ENCODE measurements at regions not wholly inside any gene's neighbourhood (a gene's known extent, or its start where the extent isn't known, plus 50 kb on each side); places are given as distances from the start of the nearest gene placed in this dataset.
"Not testable (repeated sequence)": the region's sequence is repeated elsewhere in the genome, so short reads cannot be mapped to it uniquely, and the experiment has no call there.

DNA sequence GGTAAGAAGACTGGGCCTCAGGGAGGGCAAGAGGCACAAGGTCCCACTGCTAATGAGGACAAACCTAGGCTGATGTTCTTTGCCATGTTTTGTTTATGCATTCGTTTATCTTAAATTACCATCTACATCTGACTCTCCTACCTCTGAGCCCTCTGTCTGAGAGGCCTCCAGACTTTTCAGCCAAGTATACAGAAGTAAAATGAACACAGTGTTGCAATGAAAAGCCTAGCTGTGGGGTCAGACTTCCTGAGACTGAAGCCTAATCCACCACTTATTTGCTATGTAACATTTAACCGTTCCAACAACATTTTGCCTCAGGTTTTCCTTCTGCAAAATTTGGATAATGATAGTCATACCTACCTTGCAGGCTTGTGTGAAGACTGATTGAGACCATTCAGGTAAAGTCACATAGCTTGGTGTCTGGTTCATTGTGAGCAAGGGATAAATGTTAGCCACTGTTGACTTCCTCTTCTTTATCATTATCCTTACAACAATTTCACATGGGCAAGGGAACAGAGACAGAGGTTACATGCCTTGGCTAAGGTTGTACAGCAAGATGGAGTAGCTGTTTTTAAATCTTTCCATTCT lies 374.9 kb upstream of the CLINT1 start:
- Histone ChIP-seq H3K9me3 (ENCODE audit: control insufficient read depth, insufficient read depth, low read depth, low read length) (no peaks in the 10 kb centered on the region), H3K4me1 (ENCODE audit: control insufficient read depth, extremely low read depth, insufficient read depth, low read length) (no peaks in the 10 kb centered on the region), H3K79me2 (ENCODE audit: control insufficient read depth, insufficient read depth, low read length) (no peaks in the 10 kb centered on the region), H3K36me3 (ENCODE audit: control insufficient read depth, insufficient read depth, low read length) (no peaks in the 10 kb centered on the region), H3K27me3 (ENCODE audit: control insufficient read depth, insufficient read depth, low read length) (no peaks in the 10 kb centered on the region), H2AFZ (ENCODE audit: low read length) (no peak overlapping the region), H4K20me1 (ENCODE audit: control insufficient read depth, extremely low read depth, insufficient read depth, low read length) (no peaks in the 10 kb centered on the region), H3K4me3 (replicated peaks in 1 of 4; ENCODE audit: control extremely low read depth in 1 of 4, insufficient read depth in 1 of 4, low read depth in 3 of 4, low read length in 4 of 4) (no peak overlapping the region), H3K27ac (ENCODE audit: insufficient read depth, low read length) (no peak overlapping the region), H3K4me2 (ENCODE audit: extremely low read depth, insufficient read depth, low read length) (no peak overlapping the region), H3K9ac (ENCODE audit: insufficient read depth, low read length) (no peak overlapping the region)
- peak in 1 of 2 donors; percentile 20 for DNase-seq (ENCODE audit: low read depth in 2 of 2)
- TF ChIP-seq, protein P1, sequence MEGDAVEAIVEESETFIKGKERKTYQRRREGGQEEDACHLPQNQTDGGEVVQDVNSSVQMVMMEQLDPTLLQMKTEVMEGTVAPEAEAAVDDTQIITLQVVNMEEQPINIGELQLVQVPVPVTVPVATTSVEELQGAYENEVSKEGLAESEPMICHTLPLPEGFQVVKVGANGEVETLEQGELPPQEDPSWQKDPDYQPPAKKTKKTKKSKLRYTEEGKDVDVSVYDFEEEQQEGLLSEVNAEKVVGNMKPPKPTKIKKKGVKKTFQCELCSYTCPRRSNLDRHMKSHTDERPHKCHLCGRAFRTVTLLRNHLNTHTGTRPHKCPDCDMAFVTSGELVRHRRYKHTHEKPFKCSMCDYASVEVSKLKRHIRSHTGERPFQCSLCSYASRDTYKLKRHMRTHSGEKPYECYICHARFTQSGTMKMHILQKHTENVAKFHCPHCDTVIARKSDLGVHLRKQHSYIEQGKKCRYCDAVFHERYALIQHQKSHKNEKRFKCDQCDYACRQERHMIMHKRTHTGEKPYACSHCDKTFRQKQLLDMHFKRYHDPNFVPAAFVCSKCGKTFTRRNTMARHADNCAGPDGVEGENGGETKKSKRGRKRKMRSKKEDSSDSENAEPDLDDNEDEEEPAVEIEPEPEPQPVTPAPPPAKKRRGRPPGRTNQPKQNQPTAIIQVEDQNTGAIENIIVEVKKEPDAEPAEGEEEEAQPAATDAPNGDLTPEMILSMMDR (conservative IDR thresholded peaks at IDR 0.05 in 1 of 2, IDR thresholded peaks at IDR 0.05 in 1 of 2; ENCODE audit: low read depth in 1 of 2, low read length in 2 of 2): no peak
- no peak for TF ChIP-seq EZH2 (IDR thresholded peaks at IDR 0.05; ENCODE audit: low read length, missing control alignments)

DNA sequence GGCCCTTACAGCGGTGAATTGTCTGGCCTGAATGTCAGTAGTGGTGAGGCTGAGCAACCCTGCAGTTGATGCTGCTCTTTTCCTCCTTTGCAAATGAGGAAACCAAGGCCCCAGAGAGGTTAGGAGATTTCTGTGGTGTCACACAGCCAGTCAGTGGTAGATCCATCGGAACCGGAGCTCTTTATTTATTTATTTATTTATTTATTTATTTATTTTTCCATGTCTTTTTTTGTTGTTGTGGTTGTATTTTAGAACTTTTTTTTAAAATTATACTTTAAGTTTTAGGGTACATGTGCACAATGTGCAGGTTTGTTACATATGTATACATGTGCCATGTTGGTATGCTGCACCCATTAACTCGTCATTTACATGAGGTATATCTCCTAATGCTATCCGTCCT lies 368.4 kb upstream of the CLINT1 start:
- not testable (repeated sequence) for H3K9ac ChIP-seq (ENCODE audit: insufficient read depth, low read length); H3K4me2 ChIP-seq (ENCODE audit: extremely low read depth, insufficient read depth, low read length); H3K4me1 ChIP-seq (ENCODE audit: control insufficient read depth, extremely low read depth, insufficient read depth, low read length); H3K4me3 ChIP-seq (replicated peaks in 1 of 4; ENCODE audit: control extremely low read depth in 1 of 4, insufficient read depth in 1 of 4, low read depth in 3 of 4, low read length in 4 of 4); H4K20me1 ChIP-seq (ENCODE audit: control insufficient read depth, extremely low read depth, insufficient read depth, low read length); H2AFZ ChIP-seq (ENCODE audit: low read length); H3K9me3 ChIP-seq (ENCODE audit: control insufficient read depth, insufficient read depth, low read depth, low read length); H3K27me3 ChIP-seq (ENCODE audit: control insufficient read depth, insufficient read depth, low read length); DNase-seq (ENCODE audit: low read depth in 2 of 2); H3K36me3 ChIP-seq (ENCODE audit: control insufficient read depth, insufficient read depth, low read length); H3K79me2 ChIP-seq (ENCODE audit: control insufficient read depth, insufficient read depth, low read length); H3K27ac ChIP-seq (ENCODE audit: insufficient read depth, low read length)

DNA sequence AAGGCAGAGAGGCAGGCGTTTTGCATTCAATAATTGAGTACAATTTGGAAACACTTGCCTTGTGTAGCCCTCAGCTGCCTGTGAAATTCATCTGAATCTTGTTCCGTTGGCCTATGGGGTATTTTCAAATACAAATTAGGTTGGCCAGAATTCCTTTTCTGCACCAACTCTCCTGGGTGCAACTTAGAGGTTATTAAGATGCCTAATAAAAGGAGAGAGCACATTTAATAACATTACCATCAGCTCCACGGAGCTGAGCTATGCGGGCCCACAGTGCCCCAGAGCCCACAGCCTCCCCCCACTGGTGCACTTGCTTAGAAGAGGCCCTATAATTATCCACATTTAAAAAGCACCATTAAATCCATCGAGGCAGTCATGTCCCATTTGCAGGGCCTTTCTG lies 367.6 kb upstream of the CLINT1 start:
- no peak for DNase-seq (ENCODE audit: low read depth in 2 of 2)
- Histone ChIP-seq H3K4me2 (ENCODE audit: extremely low read depth, insufficient read depth, low read length) (no peak overlapping the region), H3K27me3 (ENCODE audit: control insufficient read depth, insufficient read depth, low read length) (no peaks in the 10 kb centered on the region), H2AFZ (ENCODE audit: low read length) (no peak overlapping the region), H3K9ac (ENCODE audit: insufficient read depth, low read length) (no peak overlapping the region), H3K79me2 (ENCODE audit: control insufficient read depth, insufficient read depth, low read length) (no peaks in the 10 kb centered on the region), H3K4me3 (replicated peaks in 1 of 4; ENCODE audit: control extremely low read depth in 1 of 4, insufficient read depth in 1 of 4, low read depth in 3 of 4, low read length in 4 of 4) (no peak overlapping the region), H3K4me1 (ENCODE audit: control insufficient read depth, extremely low read depth, insufficient read depth, low read length) (no peaks in the 10 kb centered on the region), H3K9me3 (ENCODE audit: control insufficient read depth, insufficient read depth, low read depth, low read length) (no peaks in the 10 kb centered on the region), H3K36me3 (ENCODE audit: control insufficient read depth, insufficient read depth, low read length) (no peaks in the 10 kb centered on the region), H3K27ac (ENCODE audit: insufficient read depth, low read length) (no peak overlapping the region), H4K20me1 (ENCODE audit: control insufficient read depth, extremely low read depth, insufficient read depth, low read length) (no peaks in the 10 kb centered on the region)
- TF ChIP-seq, protein P1 (conservative IDR thresholded peaks at IDR 0.05 in 1 of 2, IDR thresholded peaks at IDR 0.05 in 1 of 2; ENCODE audit: low read depth in 1 of 2, low read length in 2 of 2): no peak
- no peak for TF ChIP-seq EZH2 (IDR thresholded peaks at IDR 0.05; ENCODE audit: low read length, missing control alignments)
